HepG2 (cell line): ENCODE measurements at regions not wholly inside any gene's neighbourhood (a gene's known extent, or its start where the extent isn't known, plus 50 kb on each side); places are given as distances from the start of the nearest gene placed in this dataset.

Experiments
- ATAC-seq: fragments of 200-7000 bp; cut with Tn5 transposase; 3 replicates; pipeline ENCODE4 v1.9.1; 2020; ENCODE audit warnings: mild to moderate bottlenecking, moderate library complexity
- BruUV-seq: library from RNA; stranded (reverse); fragments of 400-500 nt; replicated peaks from 2 replicates; lab custom pipeline; 2021; lab: Mats Ljungman, UMichigan
- CTCF ChIA-PET: fragments of 300-600 bp; formaldehyde crosslinking; extraction: SDS; loops from one replicate; lab custom pipeline; 2021; ENCODE audit warnings: low total read pairs, inconsistent platforms, low intra/inter-chr PET ratio; lab: Yijun Ruan, JAX
- POLR2A ChIA-PET: fragments of 350-600 bp; sonication (Branson Sonifier 250); formaldehyde crosslinking; loops from one replicate; lab custom pipeline; 2020; ENCODE audit warnings: antibody characterized with exemption, inconsistent platforms; lab: Yijun Ruan, JAX
- DNase-seq: peaks from one replicate; pipeline ENCODE4 v3.0.0-alpha.2; 2015; ENCODE audit warnings: low spot score
- FAIRE-seq: peaks from 3 replicates; lab custom pipeline; 2011; peaks lifted over from hg19 to GRCh38; lab: Jason Lieb, UNC
- H2AFZ ChIP-seq: one replicate; pipeline ENCODE4 v1.6.1; 2011; ENCODE audit warnings: low read length, inconsistent platforms
- H3K27ac ChIP-seq: fragments of 300-600 bp; 3 replicates; pipeline ENCODE4 v1.8.0; 2011; ENCODE audit warnings: mixed run types, mild to moderate bottlenecking, mixed read lengths, low read length, inconsistent platforms; ENCODE audit not compliant: insufficient read depth; ENCODE audit errors: extremely low read length
- H3K27me3 ChIP-seq, 2 experiments: fragments of 200-600 bp in 1 of 2; 2 replicates in 1 of 2; 3 replicates in 1 of 2; pipeline versions ENCODE4 v1.6.0 to v1.8.0; 2011; ENCODE audit warnings: low read length in 2 of 2, mild to moderate bottlenecking in 2 of 2, moderate library complexity in 2 of 2, inconsistent platforms in 1 of 2; ENCODE audit not compliant: insufficient read depth in 2 of 2, control insufficient read depth in 1 of 2
- H3K36me3 ChIP-seq, 2 experiments: fragments of 200-600 bp in 1 of 2; replicated peaks in 1 of 2; 2 replicates in 1 of 2; 3 replicates in 1 of 2; pipeline versions ENCODE4 v1.5.1 to v1.8.0; 2011; ENCODE audit warnings: low read length in 2 of 2, inconsistent platforms in 1 of 2; ENCODE audit not compliant: insufficient read depth in 2 of 2, control insufficient read depth in 1 of 2
- H3K4me1 ChIP-seq: 2 replicates; pipeline ENCODE4 v1.5.1; 2012; ENCODE audit warnings: low read length, inconsistent platforms; ENCODE audit not compliant: insufficient read depth
- H3K4me2 ChIP-seq: 2 replicates; pipeline ENCODE4 v1.6.0; 2011; ENCODE audit warnings: low read depth, low read length, inconsistent platforms
- H3K4me3 ChIP-seq, 3 experiments: fragments of 200-600 bp in 1 of 3; sonication (generic), shearing (Covaris generic) in 1 of 3; replicated peaks in 1 of 3; 2 replicates each; pipeline ENCODE4 v1.5.1; 2011 to 2016; ENCODE audit warnings: low read length in 3 of 3, inconsistent platforms in 2 of 3, low read depth in 2 of 3, mild to moderate bottlenecking in 2 of 3, control low read depth in 1 of 3, mixed read lengths in 1 of 3; ENCODE audit not compliant: insufficient read depth in 1 of 3
- H3K79me2 ChIP-seq: one replicate; pipeline ENCODE4 v1.6.1; 2011; ENCODE audit warnings: low read length, inconsistent platforms; ENCODE audit not compliant: insufficient read depth
- H3K9ac ChIP-seq: 2 replicates; pipeline ENCODE4 v1.6.0; 2011; ENCODE audit warnings: mild to moderate bottlenecking, low read depth, low read length, inconsistent platforms; ENCODE audit not compliant: insufficient read depth
- H3K9me3 ChIP-seq: 2 replicates; pipeline ENCODE4 v1.5.1; 2012; ENCODE audit warnings: mild to moderate bottlenecking, low read length
- H4K20me1 ChIP-seq: 2 replicates; pipeline ENCODE4 v1.6.0; 2011; ENCODE audit warnings: inconsistent platforms, mild to moderate bottlenecking, low read length, moderate library complexity; ENCODE audit not compliant: insufficient read depth
- PAX8 ChIP-seq: sonication (generic); formaldehyde crosslinking; IDR thresholded peaks from 2 replicates; pipeline ENCODE4 v1.8.0; 2022; ENCODE audit warnings: mild to moderate bottlenecking, missing genetic modification reagents, borderline replicate concordance
- POGZ ChIP-seq: sonication (generic); formaldehyde crosslinking; IDR thresholded peaks from 2 replicates; pipeline ENCODE4 v1.4.0; 2020; ENCODE audit warnings: mild to moderate bottlenecking, missing genetic modification reagents
- RELA ChIP-seq: sonication (generic); formaldehyde crosslinking; IDR thresholded peaks from 2 replicates; pipeline ENCODE4 v1.4.0; 2020; ENCODE audit warnings: missing genetic modification reagents
- ZNF10 ChIP-seq: sonication (generic); formaldehyde crosslinking; IDR thresholded peaks from 2 replicates; pipeline ENCODE4 v1.4.0; 2020; ENCODE audit warnings: mild to moderate bottlenecking, low read depth, missing genetic modification reagents, borderline replicate concordance
- ZNF333 ChIP-seq: sonication (generic); formaldehyde crosslinking; IDR thresholded peaks from 2 replicates; pipeline ENCODE4 v1.4.0; 2020; ENCODE audit warnings: mild to moderate bottlenecking, missing genetic modification reagents, borderline replicate concordance
- ZNF546 ChIP-seq: sonication (generic); formaldehyde crosslinking; conservative IDR thresholded peaks from 2 replicates; pipeline ENCODE4 v1.8.1; 2023; ENCODE audit warnings: mild to moderate bottlenecking, missing genetic modification reagents
- ZSCAN12 ChIP-seq: sonication (generic); formaldehyde crosslinking; IDR thresholded peaks from 2 replicates; pipeline ENCODE4 v1.9.0; 2021; ENCODE audit warnings: mild to moderate bottlenecking, missing genetic modification reagents
- ZSCAN20 ChIP-seq: sonication (generic); formaldehyde crosslinking; IDR thresholded peaks from 2 replicates; pipeline ENCODE4 v1.4.0; 2020; ENCODE audit warnings: missing genetic modification reagents, mild to moderate bottlenecking, borderline replicate concordance
- WGBS: methylation state at CpG from one replicate; pipeline ENCODE4 v1.1.6; 2017; ENCODE audit warnings: low lambda C conversion rate; 5-methylcytosine and 5-hydroxymethylcytosine counted together
- in situ Hi-C: cut with HindIII; loops from 2 replicates; pipeline ENCODE4 v1.10.0; 2017; ENCODE audit warnings: low pct_unique_long_range_greater_than_20kb; ENCODE audit not compliant: extremely low pct_ligation_motif_present
- intact Hi-C: fragments of 100-400 bp; cut with micrococcal nuclease; formaldehyde crosslinking; loops from one replicate; pipeline ENCODE4 v1.10.0; 2022; ENCODE audit not compliant: unreplicated experiment
- TF ChIP-seq, protein P1 (sequence below), 2 experiments: sonication (generic) in 1 of 2; formaldehyde crosslinking in 1 of 2; IDR thresholded peaks; 2 replicates each; pipeline versions ENCODE4 v1.5.1 to v1.6.1; 2011 to 2020; ENCODE audit warnings: borderline replicate concordance in 1 of 2, low read depth in 1 of 2, low read length in 1 of 2, mild to moderate bottlenecking in 1 of 2, missing genetic modification reagents in 1 of 2, moderate library complexity in 1 of 2
- TF ChIP-seq, protein P2 (sequence below): sonication (generic); formaldehyde crosslinking; conservative IDR thresholded peaks from 2 replicates; pipeline ENCODE4 v1.4.0; 2020; ENCODE audit warnings: missing genetic modification reagents

DNA sequence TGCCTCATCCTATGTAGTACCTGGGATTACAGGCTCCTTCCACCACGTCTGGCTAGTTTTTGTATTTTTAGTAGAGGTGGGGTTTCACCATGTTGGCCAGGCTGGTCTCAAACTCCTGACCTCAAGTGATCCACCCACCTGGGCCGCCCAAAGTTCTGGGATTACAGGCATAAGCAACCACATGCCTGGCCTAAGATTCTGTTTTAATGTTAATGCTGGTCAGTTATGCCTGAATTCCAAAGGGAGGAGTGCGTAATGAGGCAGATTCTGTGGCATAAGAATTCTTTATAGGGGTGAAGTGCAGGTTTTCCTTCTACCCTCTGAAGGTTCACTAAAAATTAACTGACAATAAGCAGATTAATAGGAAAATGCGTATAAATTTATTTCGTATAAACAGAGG, 1343.8 kb upstream of the LRRTM1 start:
- H3K9ac ChIP-seq: no peak overlapping the region
- H3K79me2 ChIP-seq: no peaks in the 10 kb centered on the region
- no peak for ATAC-seq
- intact Hi-C loops (no loop called here), in situ Hi-C loops (no loop called here)
- peaks cover 77% of the 10 kb centered on the region for H3K9me3 ChIP-seq
- POLR2A ChIA-PET: no interaction called here
- FAIRE-seq: no peak
- H4K20me1 ChIP-seq: no peaks in the 10 kb centered on the region
- WGBS: 6% methylated on average over 5 of the region's 5 CpGs
- CTCF ChIA-PET: no interaction called here
- DNase-seq: no peak
- no peak overlapping the region for H3K4me3 ChIP-seq
- no peaks in the 10 kb centered on the region for H3K4me1 ChIP-seq
- no TSS peak for BruUV-seq
- H3K36me3 ChIP-seq: no peaks in the 10 kb centered on the region
- H3K27ac ChIP-seq: no peak overlapping the region
- H3K27me3 ChIP-seq: no peaks in the 10 kb centered on the region
- no peak overlapping the region for H3K4me2 ChIP-seq
- no peak overlapping the region for H2AFZ ChIP-seq
- TF ChIP-seq PAX8 (CRISPR knock-in tag): no peak
- TF ChIP-seq ZNF546 (CRISPR knock-in tag): no peak
- TF ChIP-seq POGZ (CRISPR knock-in tag): no peak
- no peak for TF ChIP-seq RELA
- TF ChIP-seq ZNF333 (CRISPR knock-in tag): no peak
- TF ChIP-seq, protein P1, sequence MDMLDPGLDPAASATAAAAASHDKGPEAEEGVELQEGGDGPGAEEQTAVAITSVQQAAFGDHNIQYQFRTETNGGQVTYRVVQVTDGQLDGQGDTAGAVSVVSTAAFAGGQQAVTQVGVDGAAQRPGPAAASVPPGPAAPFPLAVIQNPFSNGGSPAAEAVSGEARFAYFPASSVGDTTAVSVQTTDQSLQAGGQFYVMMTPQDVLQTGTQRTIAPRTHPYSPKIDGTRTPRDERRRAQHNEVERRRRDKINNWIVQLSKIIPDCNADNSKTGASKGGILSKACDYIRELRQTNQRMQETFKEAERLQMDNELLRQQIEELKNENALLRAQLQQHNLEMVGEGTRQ (IDR thresholded peaks at IDR 0.05; ENCODE audit: low read depth, low read length): no peak
- TF ChIP-seq, protein P1 (CRISPR knock-in tag; IDR thresholded peaks at IDR 0.05; ENCODE audit: borderline replicate concordance): no peak
- TF ChIP-seq ZSCAN20 (CRISPR knock-in tag): no peak
- TF ChIP-seq, protein P2, sequence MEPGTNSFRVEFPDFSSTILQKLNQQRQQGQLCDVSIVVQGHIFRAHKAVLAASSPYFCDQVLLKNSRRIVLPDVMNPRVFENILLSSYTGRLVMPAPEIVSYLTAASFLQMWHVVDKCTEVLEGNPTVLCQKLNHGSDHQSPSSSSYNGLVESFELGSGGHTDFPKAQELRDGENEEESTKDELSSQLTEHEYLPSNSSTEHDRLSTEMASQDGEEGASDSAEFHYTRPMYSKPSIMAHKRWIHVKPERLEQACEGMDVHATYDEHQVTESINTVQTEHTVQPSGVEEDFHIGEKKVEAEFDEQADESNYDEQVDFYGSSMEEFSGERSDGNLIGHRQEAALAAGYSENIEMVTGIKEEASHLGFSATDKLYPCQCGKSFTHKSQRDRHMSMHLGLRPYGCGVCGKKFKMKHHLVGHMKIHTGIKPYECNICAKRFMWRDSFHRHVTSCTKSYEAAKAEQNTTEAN: no peak
- TF ChIP-seq ZNF10: no peak
- no peak for TF ChIP-seq ZSCAN12 (CRISPR knock-in tag)
